Sigmoid colon (tissue), 4 donors: ENCODE measurements at regions not wholly inside any gene's neighbourhood (a gene's known extent, or its start where the extent isn't known, plus 50 kb on each side); places are given as distances from the start of the nearest gene placed in this dataset.

Source experiments
- CTCF ChIP-seq, 4 experiments: fragments of 450-650 bp in 3 of 4; fragments of 200-600 bp in 1 of 4; IDR thresholded peaks; one replicate each; pipeline ENCODE4 v1.5.1; 2016 to 2019; ENCODE audit warnings: antibody characterized with exemption in 4 of 4, mild to moderate bottlenecking in 3 of 4, moderate library complexity in 2 of 4
- EP300 ChIP-seq, 4 donors: sonication (generic); formaldehyde crosslinking; IDR thresholded peaks; one replicate each; pipeline ENCODE4 v1.6.1; 2017; ENCODE audit warnings: antibody characterized with exemption in 4 of 4

- TF ChIP-seq CTCF (IDR thresholded peaks at IDR 0.05) (no peak), EP300 (IDR thresholded peaks at IDR 0.05) (no peak)
These were observed 117.2 kb upstream of the THBS2 start for GRCh38 chr6:169370666-169371343.
